Liver (tissue), 8 donors: ENCODE measurements at regions not wholly inside any gene's neighbourhood (a gene's known extent, or its start where the extent isn't known, plus 50 kb on each side); places are given as distances from the start of the nearest gene placed in this dataset.

Experiments
- DNase-seq: peaks from one replicate; pipeline ENCODE4 v3.0.0-alpha.2; 2017; ENCODE audit warnings: low spot score
- H3K27ac ChIP-seq, 2 donors: one replicate each; pipeline ENCODE4 v1.7.0; 2013; ENCODE audit warnings: inconsistent platforms in 2 of 2, low read length in 2 of 2, control low read depth in 1 of 2, low read depth in 1 of 2, mild to moderate bottlenecking in 1 of 2
- H3K27me3 ChIP-seq, 4 donors: one replicate each; pipeline versions ENCODE4 v1.6.1 to v1.7.0; 2013; ENCODE audit warnings: low read length in 3 of 4, inconsistent platforms in 1 of 4, mild to moderate bottlenecking in 1 of 4, moderate library complexity in 1 of 4; ENCODE audit not compliant: control insufficient read depth in 4 of 4, insufficient read depth in 4 of 4
- H3K36me3 ChIP-seq, 4 donors: one replicate each; pipeline versions ENCODE4 v1.6.1 to v1.7.0; 2013; ENCODE audit warnings: low read length in 3 of 4, mild to moderate bottlenecking in 3 of 4, low read depth in 1 of 4, moderate library complexity in 1 of 4; ENCODE audit not compliant: control insufficient read depth in 4 of 4, insufficient read depth in 3 of 4
- H3K4me1 ChIP-seq, 4 donors: one replicate each; pipeline versions ENCODE4 v1.6.1 to v1.7.0; 2013; ENCODE audit warnings: low read length in 3 of 4, mild to moderate bottlenecking in 3 of 4, moderate library complexity in 1 of 4; ENCODE audit not compliant: control insufficient read depth in 4 of 4, insufficient read depth in 4 of 4
- H3K4me3 ChIP-seq, 3 donors: one replicate each; pipeline versions ENCODE4 v1.6.1 to v1.7.0; 2013; ENCODE audit warnings: low read length in 3 of 3, control low read depth in 1 of 3, low read depth in 1 of 3, mild to moderate bottlenecking in 1 of 3
- H3K9ac ChIP-seq, 2 donors: one replicate each; pipeline ENCODE4 v1.7.0; 2013; ENCODE audit warnings: low read length in 2 of 2, mild to moderate bottlenecking in 2 of 2, moderate library complexity in 2 of 2, control low read depth in 1 of 2, low read depth in 1 of 2
- H3K9me3 ChIP-seq, 4 donors: one replicate each; pipeline versions ENCODE4 v1.6.1 to v1.7.0; 2013; ENCODE audit warnings: low read length in 3 of 4; ENCODE audit not compliant: control insufficient read depth in 4 of 4
- ATF3 ChIP-seq: IDR thresholded peaks from 2 replicates; pipeline ENCODE4 v1.6.1; 2016; ENCODE audit warnings: antibody characterized with exemption
- EGR1 ChIP-seq, 2 donors: IDR thresholded peaks; 2 replicates each; pipeline ENCODE4 v1.6.1; 2016 to 2018; ENCODE audit warnings: antibody characterized with exemption in 2 of 2, low read depth in 2 of 2
- FOXA2 ChIP-seq: IDR thresholded peaks from 2 replicates; pipeline ENCODE4 v1.6.1; 2016; ENCODE audit warnings: antibody characterized with exemption
- GABPA ChIP-seq, 2 donors: IDR thresholded peaks in 1 of 2; conservative IDR thresholded peaks in 1 of 2; 2 replicates each; pipeline ENCODE4 v1.6.1; 2016; ENCODE audit warnings: antibody characterized with exemption in 2 of 2, mild to moderate bottlenecking in 1 of 2, moderate library complexity in 1 of 2
- HNF4A ChIP-seq, 2 donors: conservative IDR thresholded peaks; 2 replicates each; pipeline ENCODE4 v1.6.1; 2016; ENCODE audit warnings: antibody characterized with exemption in 2 of 2, mild to moderate bottlenecking in 2 of 2
- HNF4G ChIP-seq: IDR thresholded peaks from 2 replicates; pipeline ENCODE4 v1.6.1; 2016; ENCODE audit warnings: antibody characterized with exemption
- JUND ChIP-seq, 2 donors: IDR thresholded peaks; 2 replicates each; pipeline ENCODE4 v1.6.1; 2016; ENCODE audit warnings: antibody characterized with exemption in 2 of 2
- NR2F2 ChIP-seq: IDR thresholded peaks from 2 replicates; pipeline ENCODE4 v1.6.1; 2016; ENCODE audit warnings: antibody characterized with exemption
- RAD21 ChIP-seq, 2 donors: IDR thresholded peaks; 2 replicates each; pipeline ENCODE4 v1.6.1; 2016; ENCODE audit warnings: antibody characterized with exemption in 2 of 2, mild to moderate bottlenecking in 2 of 2
- RXRA ChIP-seq, 2 donors: IDR thresholded peaks; 2 replicates each; pipeline ENCODE4 v1.6.1; 2017 to 2018; ENCODE audit warnings: antibody characterized with exemption in 2 of 2, mild to moderate bottlenecking in 1 of 2
- SP1 ChIP-seq: IDR thresholded peaks from 2 replicates; pipeline ENCODE4 v1.6.1; 2018; ENCODE audit warnings: antibody characterized with exemption, mild to moderate bottlenecking
- TAF1 ChIP-seq: conservative IDR thresholded peaks from 2 replicates; pipeline ENCODE4 v1.6.1; 2016; ENCODE audit warnings: antibody characterized with exemption, mild to moderate bottlenecking
- YY1 ChIP-seq: IDR thresholded peaks from 2 replicates; pipeline ENCODE4 v1.6.1; 2016; ENCODE audit warnings: antibody characterized with exemption, mild to moderate bottlenecking
- WGBS: extraction: QIAGEN DNeasy Blood & Tissue Kit; methylation state at CpG from one replicate; pipeline ENCODE4 v1.1.7; 2013; 5-methylcytosine and 5-hydroxymethylcytosine counted together
- TF ChIP-seq, protein P1 (sequence below): IDR thresholded peaks from 2 replicates; pipeline ENCODE4 v1.6.1; 2016; ENCODE audit warnings: antibody characterized with exemption
- TF ChIP-seq, protein P2 (sequence below): IDR thresholded peaks from 2 replicates; pipeline ENCODE4 v1.6.1; 2016; ENCODE audit warnings: antibody characterized with exemption
- TF ChIP-seq, protein P3 (sequence below): fragments of 150-350 bp; IDR thresholded peaks from 2 replicates; pipeline ENCODE4 v1.5.1; 2017; ENCODE audit warnings: improper control_type of control experiment, low read depth, low read length; ENCODE audit not compliant: missing input control
- TF ChIP-seq, protein P4 (sequence below): IDR thresholded peaks from 2 replicates; pipeline ENCODE4 v1.6.1; 2016; ENCODE audit warnings: antibody characterized with exemption, mild to moderate bottlenecking
- donor health status: healthy.
- donor health status: healthy.
- donor health status: healthy.
- donor health status: healthy.
- donor health status: healthy.

- Histone ChIP-seq H3K4me1 (no peaks in the 10 kb centered on the region), H3K36me3 (no peaks in the 10 kb centered on the region), H3K27ac (no peak overlapping the region), H3K4me3 (no peak overlapping the region), H3K9me3 (no peaks in the 10 kb centered on the region), H3K27me3 (no peaks in the 10 kb centered on the region), H3K9ac (no peak overlapping the region)
- WGBS: 75% methylated on average over 2 of the region's 2 CpGs
- TF ChIP-seq HNF4A (conservative IDR thresholded peaks at IDR 0.05) (no peak), HNF4G (no peak), RAD21 (IDR thresholded peaks at IDR 0.05) (no peak), RXRA (IDR thresholded peaks at IDR 0.05) (no peak), GABPA (IDR thresholded peaks at IDR 0.05 in 1 of 2, conservative IDR thresholded peaks at IDR 0.05 in 1 of 2) (no peak), YY1 (no peak), NR2F2 (no peak), SP1 (no peak), JUND (IDR thresholded peaks at IDR 0.05) (no peak), ATF3 (no peak), TAF1 (no peak), EGR1 (IDR thresholded peaks at IDR 0.05; ENCODE audit: low read depth in 2 of 2) (no peak), FOXA2 (no peak)
- TF ChIP-seq, protein P1, sequence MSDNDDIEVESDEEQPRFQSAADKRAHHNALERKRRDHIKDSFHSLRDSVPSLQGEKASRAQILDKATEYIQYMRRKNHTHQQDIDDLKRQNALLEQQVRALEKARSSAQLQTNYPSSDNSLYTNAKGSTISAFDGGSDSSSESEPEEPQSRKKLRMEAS: no peak
- TF ChIP-seq, protein P2, sequence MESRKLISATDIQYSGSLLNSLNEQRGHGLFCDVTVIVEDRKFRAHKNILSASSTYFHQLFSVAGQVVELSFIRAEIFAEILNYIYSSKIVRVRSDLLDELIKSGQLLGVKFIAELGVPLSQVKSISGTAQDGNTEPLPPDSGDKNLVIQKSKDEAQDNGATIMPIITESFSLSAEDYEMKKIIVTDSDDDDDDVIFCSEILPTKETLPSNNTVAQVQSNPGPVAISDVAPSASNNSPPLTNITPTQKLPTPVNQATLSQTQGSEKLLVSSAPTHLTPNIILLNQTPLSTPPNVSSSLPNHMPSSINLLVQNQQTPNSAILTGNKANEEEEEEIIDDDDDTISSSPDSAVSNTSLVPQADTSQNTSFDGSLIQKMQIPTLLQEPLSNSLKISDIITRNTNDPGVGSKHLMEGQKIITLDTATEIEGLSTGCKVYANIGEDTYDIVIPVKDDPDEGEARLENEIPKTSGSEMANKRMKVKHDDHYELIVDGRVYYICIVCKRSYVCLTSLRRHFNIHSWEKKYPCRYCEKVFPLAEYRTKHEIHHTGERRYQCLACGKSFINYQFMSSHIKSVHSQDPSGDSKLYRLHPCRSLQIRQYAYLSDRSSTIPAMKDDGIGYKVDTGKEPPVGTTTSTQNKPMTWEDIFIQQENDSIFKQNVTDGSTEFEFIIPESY: no peak
- TF ChIP-seq, protein P3, sequence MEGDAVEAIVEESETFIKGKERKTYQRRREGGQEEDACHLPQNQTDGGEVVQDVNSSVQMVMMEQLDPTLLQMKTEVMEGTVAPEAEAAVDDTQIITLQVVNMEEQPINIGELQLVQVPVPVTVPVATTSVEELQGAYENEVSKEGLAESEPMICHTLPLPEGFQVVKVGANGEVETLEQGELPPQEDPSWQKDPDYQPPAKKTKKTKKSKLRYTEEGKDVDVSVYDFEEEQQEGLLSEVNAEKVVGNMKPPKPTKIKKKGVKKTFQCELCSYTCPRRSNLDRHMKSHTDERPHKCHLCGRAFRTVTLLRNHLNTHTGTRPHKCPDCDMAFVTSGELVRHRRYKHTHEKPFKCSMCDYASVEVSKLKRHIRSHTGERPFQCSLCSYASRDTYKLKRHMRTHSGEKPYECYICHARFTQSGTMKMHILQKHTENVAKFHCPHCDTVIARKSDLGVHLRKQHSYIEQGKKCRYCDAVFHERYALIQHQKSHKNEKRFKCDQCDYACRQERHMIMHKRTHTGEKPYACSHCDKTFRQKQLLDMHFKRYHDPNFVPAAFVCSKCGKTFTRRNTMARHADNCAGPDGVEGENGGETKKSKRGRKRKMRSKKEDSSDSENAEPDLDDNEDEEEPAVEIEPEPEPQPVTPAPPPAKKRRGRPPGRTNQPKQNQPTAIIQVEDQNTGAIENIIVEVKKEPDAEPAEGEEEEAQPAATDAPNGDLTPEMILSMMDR: no peak
- TF ChIP-seq, protein P4, sequence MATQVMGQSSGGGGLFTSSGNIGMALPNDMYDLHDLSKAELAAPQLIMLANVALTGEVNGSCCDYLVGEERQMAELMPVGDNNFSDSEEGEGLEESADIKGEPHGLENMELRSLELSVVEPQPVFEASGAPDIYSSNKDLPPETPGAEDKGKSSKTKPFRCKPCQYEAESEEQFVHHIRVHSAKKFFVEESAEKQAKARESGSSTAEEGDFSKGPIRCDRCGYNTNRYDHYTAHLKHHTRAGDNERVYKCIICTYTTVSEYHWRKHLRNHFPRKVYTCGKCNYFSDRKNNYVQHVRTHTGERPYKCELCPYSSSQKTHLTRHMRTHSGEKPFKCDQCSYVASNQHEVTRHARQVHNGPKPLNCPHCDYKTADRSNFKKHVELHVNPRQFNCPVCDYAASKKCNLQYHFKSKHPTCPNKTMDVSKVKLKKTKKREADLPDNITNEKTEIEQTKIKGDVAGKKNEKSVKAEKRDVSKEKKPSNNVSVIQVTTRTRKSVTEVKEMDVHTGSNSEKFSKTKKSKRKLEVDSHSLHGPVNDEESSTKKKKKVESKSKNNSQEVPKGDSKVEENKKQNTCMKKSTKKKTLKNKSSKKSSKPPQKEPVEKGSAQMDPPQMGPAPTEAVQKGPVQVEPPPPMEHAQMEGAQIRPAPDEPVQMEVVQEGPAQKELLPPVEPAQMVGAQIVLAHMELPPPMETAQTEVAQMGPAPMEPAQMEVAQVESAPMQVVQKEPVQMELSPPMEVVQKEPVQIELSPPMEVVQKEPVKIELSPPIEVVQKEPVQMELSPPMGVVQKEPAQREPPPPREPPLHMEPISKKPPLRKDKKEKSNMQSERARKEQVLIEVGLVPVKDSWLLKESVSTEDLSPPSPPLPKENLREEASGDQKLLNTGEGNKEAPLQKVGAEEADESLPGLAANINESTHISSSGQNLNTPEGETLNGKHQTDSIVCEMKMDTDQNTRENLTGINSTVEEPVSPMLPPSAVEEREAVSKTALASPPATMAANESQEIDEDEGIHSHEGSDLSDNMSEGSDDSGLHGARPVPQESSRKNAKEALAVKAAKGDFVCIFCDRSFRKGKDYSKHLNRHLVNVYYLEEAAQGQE: no peak
- no peak for DNase-seq
Observed at GRCh38 chr2:122639711-122640110, 884.3 kb downstream of the TSN start.
